Spleen (tissue), 7 donors: ENCODE measurements at regions not wholly inside any gene's neighbourhood (a gene's known extent, or its start where the extent isn't known, plus 50 kb on each side); places are given as distances from the start of the nearest gene placed in this dataset.

Experiments used
- CTCF ChIP-seq, 11 experiments: fragments of 200-600 bp in 7 of 11; fragments of 450-650 bp in 4 of 11; sonication (generic) in 4 of 11; IDR thresholded peaks in 8 of 11; conservative IDR thresholded peaks in 3 of 11; 1 replicate in 7 of 11; 2 replicates in 4 of 11; pipeline versions ENCODE4 v1.4.0 to v1.8.0; 2016 to 2021; ENCODE audit warnings: antibody characterized with exemption in 11 of 11, inconsistent platforms in 4 of 11, mild to moderate bottlenecking in 1 of 11
- POLR2A ChIP-seq, 3 donors: fragments of 450-650 bp; IDR thresholded peaks; one replicate each; pipeline ENCODE4 v1.5.1; 2017; ENCODE audit warnings: antibody characterized with exemption in 3 of 3, mild to moderate bottlenecking in 1 of 3
- POLR2AphosphoS5 ChIP-seq, 3 donors: sonication (generic); formaldehyde crosslinking; IDR thresholded peaks; one replicate each; pipeline ENCODE4 v1.5.1; 2017; ENCODE audit warnings: antibody characterized with exemption in 3 of 3
- donor health status: DM: no; HTN: no; CAD: no; lungs with moderate emphysema.
- donor health status: DM: no; HTN: no; CAD: no.
- donor health status: DM: no; HTN: no; CAD: no.

GRCh38 chr18:70650878-70651277 is 362.0 kb downstream of the SOCS6 start:
- TF ChIP-seq POLR2A (IDR thresholded peaks at IDR 0.05) (no peak), CTCF (IDR thresholded peaks at IDR 0.05 in 8 of 11, conservative IDR thresholded peaks at IDR 0.05 in 3 of 11) (no peak), POLR2AphosphoS5 (IDR thresholded peaks at IDR 0.05) (no peak)
